A673 (cell line): ENCODE measurements at regions not wholly inside any gene's neighbourhood (a gene's known extent, or its start where the extent isn't known, plus 50 kb on each side); places are given as distances from the start of the nearest gene placed in this dataset.

Experiments used
- CTCF ChIP-seq: fragments of 300-800, 200-600 bp; sonication (generic); conservative IDR thresholded peaks from 2 replicates; pipeline ENCODE4 v1.5.1; 2017; ENCODE audit warnings: low read depth, mild to moderate bottlenecking, antibody characterized with exemption, low read length, moderate library complexity, mixed read lengths
- EZH2 ChIP-seq: fragments of 200-600 bp; sonication (generic); IDR thresholded peaks from 2 replicates; pipeline ENCODE4 v1.6.1; 2017; ENCODE audit warnings: borderline replicate concordance, low read depth, mild to moderate bottlenecking, mixed read lengths, antibody characterized with exemption, low read length; ENCODE audit not compliant: poor library complexity, severe bottlenecking

- TF ChIP-seq EZH2 (no peak), CTCF (no peak)
Observed at GRCh38 chr13:65932587-65933239, 1297.4 kb downstream of the PCDH9 start.
